ENCODE measurements at regions not wholly inside any gene's neighbourhood (a gene's known extent, or its start where the extent isn't known, plus 50 kb on each side); places are given as distances from the start of the nearest gene placed in this dataset.

DNA sequence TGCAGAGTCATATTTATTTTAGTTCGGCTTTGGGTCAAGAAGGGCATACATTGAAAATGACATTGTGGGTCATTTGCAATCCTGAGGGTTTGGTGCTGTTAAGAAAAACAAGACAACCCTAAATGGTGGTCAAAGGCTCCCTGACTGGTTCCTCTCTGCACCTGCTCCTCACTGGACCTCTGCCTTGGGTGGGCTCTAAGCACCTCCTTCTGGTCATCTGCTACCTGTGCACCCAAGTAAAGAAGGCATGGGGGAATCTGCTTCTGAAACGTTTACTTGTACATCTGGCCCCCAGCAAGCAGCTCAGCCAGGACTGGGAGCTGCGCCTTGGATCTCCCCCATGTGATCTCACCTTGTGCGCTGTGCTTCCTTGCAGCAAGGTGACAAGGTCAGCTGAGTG is 55.2 kb upstream of the MAL start:
- Histone ChIP-seq H3K9ac (replicated peaks in 1 of 4; ENCODE audit: extremely low read depth in 1 of 4, low read depth in 3 of 4, low read length in 3 of 4) (no peak overlapping the region), H3K9me3 (ENCODE audit: insufficient read depth in 2 of 2, low read depth in 1 of 2, low read length in 1 of 2) (peaks cover 79% of the 10 kb centered on the region in 2 experiments), H4K91ac (replicated peaks; ENCODE audit: insufficient read length, low read length) (no peak overlapping the region), H3K56ac (replicated peaks; ENCODE audit: insufficient read length, low read depth, low read length) (no peak overlapping the region), H2BK12ac (ENCODE audit: low read depth, low read length) (no peak overlapping the region), H3K23ac (ENCODE audit: insufficient read length) (no peak overlapping the region), H3K79me1 (ENCODE audit: low read depth, low read length) (no peaks in the 10 kb centered on the region), H3K27me3 (replicated peaks in 1 of 4; ENCODE audit: control insufficient read depth in 3 of 4, extremely low read depth in 1 of 4, insufficient read depth in 3 of 4, low read length in 3 of 4) (no peaks in the 10 kb centered on the region; a peak in 1 of 7 replicates), H2BK5ac (ENCODE audit: low read depth, low read length) (no peak overlapping the region), H3K18ac (ENCODE audit: extremely low read depth, low read length) (no peak overlapping the region), H2BK120ac (replicated peaks; ENCODE audit: low read depth, low read length) (no peak overlapping the region), H3K4ac (replicated peaks; ENCODE audit: insufficient read length, low read depth, low read length) (no peak overlapping the region), H2AK5ac (ENCODE audit: low read depth, low read length) (no peak overlapping the region), H2AFZ (ENCODE audit: low read length) (no peak overlapping the region), H4K20me1 (replicated peaks in 1 of 2; ENCODE audit: control insufficient read depth in 1 of 2, insufficient read depth in 2 of 2, low read length in 2 of 2) (no peaks in the 10 kb centered on the region), H2BK20ac (ENCODE audit: low read length) (no peak overlapping the region), H2BK15ac (ENCODE audit: low read length) (no peak overlapping the region), H3K79me2 (ENCODE audit: control insufficient read depth in 1 of 2, insufficient read depth in 2 of 2, low read length in 2 of 2) (no peaks in the 10 kb centered on the region), H3K4me2 (ENCODE audit: insufficient read depth in 1 of 2, low read depth in 2 of 2, low read length in 2 of 2) (no peak overlapping the region), H4K5ac (ENCODE audit: insufficient read length, low read depth, low read length) (no peak overlapping the region), H3K23me2 (ENCODE audit: low read depth, low read length) (no peaks in the 10 kb centered on the region), H3K4me3 (ENCODE audit: extremely low read depth in 1 of 4, insufficient read depth in 2 of 4, low read depth in 3 of 4, low read length in 4 of 4) (no peak overlapping the region), H3K36me3 (ENCODE audit: control insufficient read depth in 2 of 4, insufficient read depth in 4 of 4, low read length in 3 of 4) (no peaks in the 10 kb centered on the region; a peak in 1 of 8 replicates), H4K8ac (ENCODE audit: extremely low read depth, insufficient read depth, low read length) (no peak overlapping the region), H3K4me1 (replicated peaks in 1 of 4; ENCODE audit: control insufficient read depth in 3 of 4, insufficient read depth in 4 of 4, low read length in 3 of 4) (no peaks in the 10 kb centered on the region), H3K27ac (ENCODE audit: low read depth, low read length) (no peak overlapping the region), H3K14ac (ENCODE audit: insufficient read length) (no peak overlapping the region)
- TF ChIP-seq, protein P1, sequence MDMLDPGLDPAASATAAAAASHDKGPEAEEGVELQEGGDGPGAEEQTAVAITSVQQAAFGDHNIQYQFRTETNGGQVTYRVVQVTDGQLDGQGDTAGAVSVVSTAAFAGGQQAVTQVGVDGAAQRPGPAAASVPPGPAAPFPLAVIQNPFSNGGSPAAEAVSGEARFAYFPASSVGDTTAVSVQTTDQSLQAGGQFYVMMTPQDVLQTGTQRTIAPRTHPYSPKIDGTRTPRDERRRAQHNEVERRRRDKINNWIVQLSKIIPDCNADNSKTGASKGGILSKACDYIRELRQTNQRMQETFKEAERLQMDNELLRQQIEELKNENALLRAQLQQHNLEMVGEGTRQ (IDR thresholded peaks at IDR 0.05; ENCODE audit: low read length) = no peak
- TF ChIP-seq RFX5 (IDR thresholded peaks at IDR 0.05; ENCODE audit: borderline replicate concordance, low read depth, low read length) (no peak), JUND (IDR thresholded peaks at IDR 0.05; ENCODE audit: low read length) (no peak), NANOG (IDR thresholded peaks at IDR 0.05; ENCODE audit: insufficient read depth, low read depth, low read length, poor library complexity, severe bottlenecking) (no peak), NRF1 (IDR thresholded peaks at IDR 0.05; ENCODE audit: low read depth, low read length) (no peak), HDAC6 (IDR thresholded peaks at IDR 0.05; ENCODE audit: low read depth, low read length) (no peak), SUZ12 (IDR thresholded peaks at IDR 0.05; ENCODE audit: low read length) (no peak), CTBP2 (IDR thresholded peaks at IDR 0.05; ENCODE audit: borderline replicate concordance, insufficient read depth, insufficient read length, low read length) (no peak), ZNF274 (IDR thresholded peaks at IDR 0.05; ENCODE audit: borderline replicate concordance, extremely low read depth, low read length) (no peak)
- TF ChIP-seq, protein P2, sequence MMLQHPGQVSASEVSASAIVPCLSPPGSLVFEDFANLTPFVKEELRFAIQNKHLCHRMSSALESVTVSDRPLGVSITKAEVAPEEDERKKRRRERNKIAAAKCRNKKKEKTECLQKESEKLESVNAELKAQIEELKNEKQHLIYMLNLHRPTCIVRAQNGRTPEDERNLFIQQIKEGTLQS (IDR thresholded peaks at IDR 0.05; ENCODE audit: insufficient read depth, low read depth, low read length) = no peak
- ChIA-PET CTCF (ENCODE audit: partially characterized antibody) (no interaction called here), POLR2A (ENCODE audit: partially characterized antibody) (no interaction called here)
- WGBS, 2 experiments (ENCODE audit: extremely low coverage in 1 of 2, insufficient coverage in 1 of 2, insufficient read length in 1 of 2, insufficient replicate concordance in 2 of 2, low coverage in 1 of 2, low lambda C conversion rate in 2 of 2, missing lambda C conversion rate in 1 of 2) = 79% methylated on average over 4 of the region's 4 CpGs; no CpG with 5 or more reads in 1 of the 2 experiments
- FAIRE-seq = no peak
- no peak for DNase-seq (ENCODE audit: low read depth in 1 of 2, low spot score in 2 of 2)
